ENCODE measurements at regions not wholly inside any gene's neighbourhood (a gene's known extent, or its start where the extent isn't known, plus 50 kb on each side); places are given as distances from the start of the nearest gene placed in this dataset.

GRCh38 chr18:59075923-59076322, 63.8 kb upstream of the SEC11C start (continued):
- TF ChIP-seq RFX5 (IDR thresholded peaks at IDR 0.05; ENCODE audit: low read depth, low read length) (no peak), FOXM1 (IDR thresholded peaks at IDR 0.05; ENCODE audit: low read depth, low read length) (no peak)
- TF ChIP-seq, protein P1, sequence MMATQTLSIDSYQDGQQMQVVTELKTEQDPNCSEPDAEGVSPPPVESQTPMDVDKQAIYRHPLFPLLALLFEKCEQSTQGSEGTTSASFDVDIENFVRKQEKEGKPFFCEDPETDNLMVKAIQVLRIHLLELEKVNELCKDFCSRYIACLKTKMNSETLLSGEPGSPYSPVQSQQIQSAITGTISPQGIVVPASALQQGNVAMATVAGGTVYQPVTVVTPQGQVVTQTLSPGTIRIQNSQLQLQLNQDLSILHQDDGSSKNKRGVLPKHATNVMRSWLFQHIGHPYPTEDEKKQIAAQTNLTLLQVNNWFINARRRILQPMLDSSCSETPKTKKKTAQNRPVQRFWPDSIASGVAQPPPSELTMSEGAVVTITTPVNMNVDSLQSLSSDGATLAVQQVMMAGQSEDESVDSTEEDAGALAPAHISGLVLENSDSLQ (IDR thresholded peaks at IDR 0.05): no peak

DNA sequence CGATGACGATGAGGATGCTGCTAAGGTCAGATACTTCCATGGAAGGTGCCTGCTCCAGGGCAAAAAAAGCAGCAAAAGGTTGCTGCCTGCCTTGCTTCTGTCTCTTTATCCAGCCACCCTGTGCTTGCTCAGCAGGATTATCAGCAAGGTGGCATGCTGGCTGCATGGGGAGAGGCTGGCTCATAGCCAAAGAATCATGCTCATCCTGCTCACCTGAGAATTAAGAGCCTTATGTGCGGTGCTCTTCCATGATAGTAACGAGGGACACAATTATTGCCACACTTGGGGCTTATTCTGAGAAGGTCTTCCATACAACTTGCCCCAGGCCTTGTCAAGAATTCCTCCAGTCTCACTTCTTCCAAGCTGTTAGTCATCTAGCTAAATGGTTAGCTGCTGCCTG, 60.4 kb upstream of the SEC11C start:
- 59% methylated on average over 4 of the region's 4 CpGs for WGBS (ENCODE audit: insufficient coverage, insufficient replicate concordance, low lambda C conversion rate, missing lambda C conversion rate)
- intact Hi-C loops (cut with micrococcal nuclease; ENCODE audit: unreplicated experiment): no loop called here
- POLR2A ChIA-PET: no interaction called here
- DNase-seq (ENCODE audit: low read depth, low spot score) (no peak), ATAC-seq (no peak), FAIRE-seq (no peak)
- no peaks in the 10 kb centered on the region for H3K4me1 ChIP-seq (ENCODE audit: control insufficient read depth, insufficient read depth, low read length)
- no peak overlapping the region for H3K9ac ChIP-seq (ENCODE audit: control insufficient read depth, insufficient read depth, low read length)
- RAD21 ChIA-PET (ENCODE audit: unreplicated experiment): no interaction called here
- no peak overlapping the region for H3K4me3 ChIP-seq
- no TSS peak for BruUV-seq (replicated peaks)
- H4K20me1 ChIP-seq (ENCODE audit: control insufficient read depth, insufficient read depth): no peaks in the 10 kb centered on the region
- H3K27me3 ChIP-seq (replicated peaks in 1 of 2; ENCODE audit: control insufficient read depth in 2 of 2, insufficient read depth in 2 of 2, low read length in 1 of 2): peaks cover 0 to 6% of the 10 kb centered on the region in 2 experiments; a peak in 1 of 4 replicates
- CTCF ChIA-PET: no interaction called here
- in situ Hi-C loops (cut with MboI): no loop called here
- H3K9me3 ChIP-seq (replicated peaks; ENCODE audit: control insufficient read depth, insufficient read depth, low read length): no peaks in the 10 kb centered on the region
- TF ChIP-seq IRF4 (IDR thresholded peaks at IDR 0.05; ENCODE audit: low read depth, low read length) (no peak), ZNF217 (IDR thresholded peaks at IDR 0.05) (no peak), IRF5 (IDR thresholded peaks at IDR 0.05; ENCODE audit: borderline replicate concordance) (no peak), WRNIP1 (IDR thresholded peaks at IDR 0.05; ENCODE audit: borderline replicate concordance, low read depth, low read length) (no peak), RBBP5 (conservative IDR thresholded peaks at IDR 0.05) (no peak), CBX5 (IDR thresholded peaks at IDR 0.05; ENCODE audit: low read depth) (no peak), ZZZ3 (IDR thresholded peaks at IDR 0.05; ENCODE audit: control insufficient read depth, insufficient read length, low read depth) (no peak), POLR2AphosphoS5 (IDR thresholded peaks at IDR 0.05; ENCODE audit: low read length) (no peak), BMI1 (IDR thresholded peaks at IDR 0.05; ENCODE audit: borderline replicate concordance) (no peak), CREM (IDR thresholded peaks at IDR 0.05; ENCODE audit: low read depth) (no peak), TBL1XR1 (IDR thresholded peaks at IDR 0.05; ENCODE audit: low read depth, low read length) (no peak), TCF3 (IDR thresholded peaks at IDR 0.05; ENCODE audit: borderline replicate concordance, insufficient read depth, low read depth, low read length) (no peak), SP1 (IDR thresholded peaks at IDR 0.05; ENCODE audit: low read depth, low read length) (no peak)
- TF ChIP-seq, protein P2, sequence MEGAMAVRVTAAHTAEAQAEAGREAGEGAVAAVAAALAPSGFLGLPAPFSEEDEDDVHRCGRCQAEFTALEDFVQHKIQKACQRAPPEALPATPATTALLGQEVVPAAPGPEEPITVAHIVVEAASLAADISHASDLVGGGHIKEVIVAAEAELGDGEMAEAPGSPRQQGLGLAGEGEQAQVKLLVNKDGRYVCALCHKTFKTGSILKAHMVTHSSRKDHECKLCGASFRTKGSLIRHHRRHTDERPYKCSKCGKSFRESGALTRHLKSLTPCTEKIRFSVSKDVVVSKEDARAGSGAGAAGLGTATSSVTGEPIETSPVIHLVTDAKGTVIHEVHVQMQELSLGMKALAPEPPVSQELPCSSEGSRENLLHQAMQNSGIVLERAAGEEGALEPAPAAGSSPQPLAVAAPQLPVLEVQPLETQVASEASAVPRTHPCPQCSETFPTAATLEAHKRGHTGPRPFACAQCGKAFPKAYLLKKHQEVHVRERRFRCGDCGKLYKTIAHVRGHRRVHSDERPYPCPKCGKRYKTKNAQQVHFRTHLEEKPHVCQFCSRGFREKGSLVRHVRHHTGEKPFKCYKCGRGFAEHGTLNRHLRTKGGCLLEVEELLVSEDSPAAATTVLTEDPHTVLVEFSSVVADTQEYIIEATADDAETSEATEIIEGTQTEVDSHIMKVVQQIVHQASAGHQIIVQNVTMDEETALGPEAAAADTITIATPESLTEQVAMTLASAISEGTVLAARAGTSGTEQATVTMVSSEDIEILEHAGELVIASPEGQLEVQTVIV (IDR thresholded peaks at IDR 0.05; ENCODE audit: borderline replicate concordance, partially characterized antibody): no peak
- TF ChIP-seq, protein P3, sequence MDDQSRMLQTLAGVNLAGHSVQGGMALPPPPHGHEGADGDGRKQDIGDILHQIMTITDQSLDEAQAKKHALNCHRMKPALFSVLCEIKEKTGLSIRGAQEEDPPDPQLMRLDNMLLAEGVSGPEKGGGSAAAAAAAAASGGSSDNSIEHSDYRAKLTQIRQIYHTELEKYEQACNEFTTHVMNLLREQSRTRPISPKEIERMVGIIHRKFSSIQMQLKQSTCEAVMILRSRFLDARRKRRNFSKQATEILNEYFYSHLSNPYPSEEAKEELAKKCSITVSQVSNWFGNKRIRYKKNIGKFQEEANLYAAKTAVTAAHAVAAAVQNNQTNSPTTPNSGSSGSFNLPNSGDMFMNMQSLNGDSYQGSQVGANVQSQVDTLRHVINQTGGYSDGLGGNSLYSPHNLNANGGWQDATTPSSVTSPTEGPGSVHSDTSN (IDR thresholded peaks at IDR 0.05; ENCODE audit: insufficient replicate concordance, low read depth, low read length): no peak
- TF ChIP-seq, protein P4, sequence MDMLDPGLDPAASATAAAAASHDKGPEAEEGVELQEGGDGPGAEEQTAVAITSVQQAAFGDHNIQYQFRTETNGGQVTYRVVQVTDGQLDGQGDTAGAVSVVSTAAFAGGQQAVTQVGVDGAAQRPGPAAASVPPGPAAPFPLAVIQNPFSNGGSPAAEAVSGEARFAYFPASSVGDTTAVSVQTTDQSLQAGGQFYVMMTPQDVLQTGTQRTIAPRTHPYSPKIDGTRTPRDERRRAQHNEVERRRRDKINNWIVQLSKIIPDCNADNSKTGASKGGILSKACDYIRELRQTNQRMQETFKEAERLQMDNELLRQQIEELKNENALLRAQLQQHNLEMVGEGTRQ (IDR thresholded peaks at IDR 0.05; ENCODE audit: borderline replicate concordance, low read depth, low read length): no peak
- H3K27ac ChIP-seq (ENCODE audit: control insufficient read depth, insufficient read depth): no peak overlapping the region
- SMC1A ChIA-PET (ENCODE audit: uncharacterized antibody, unreplicated experiment): interaction anchor here (0.8 to 2.1 kb wide), 2 partner anchors 9 to 21 kb away, joined by 3 to 5 read pairs; no protein-coding TSS in a partner anchor
- H3K4me2 ChIP-seq (ENCODE audit: control insufficient read depth, insufficient read depth): no peak overlapping the region
- H2AFZ ChIP-seq (ENCODE audit: control insufficient read depth, low read depth, low read length): no peak overlapping the region
- H3K79me2 ChIP-seq (ENCODE audit: control insufficient read depth, insufficient read depth, low read length): no peaks in the 10 kb centered on the region
- H3K36me3 ChIP-seq (ENCODE audit: control insufficient read depth in 2 of 2, insufficient read depth in 2 of 2, low read length in 1 of 2): no peaks in the 10 kb centered on the region
